HepG2 (cell line): ENCODE measurements at regions not wholly inside any gene's neighbourhood (a gene's known extent, or its start where the extent isn't known, plus 50 kb on each side); places are given as distances from the start of the nearest gene placed in this dataset.
A peak's percentile ranks its signal among the peaks of the same experiment; 100 is the strongest.

Experiments
- BCL6 ChIP-seq: IDR thresholded peaks from 2 replicates; pipeline ENCODE4 v1.6.1; 2016; ENCODE audit warnings: missing genetic modification reagents, missing compliant biosample characterization
- BRD4 ChIP-seq: sonication (generic); formaldehyde crosslinking; IDR thresholded peaks from 2 replicates; pipeline ENCODE4 v1.4.0; 2020; ENCODE audit warnings: missing genetic modification reagents
- FOXA3 ChIP-seq: IDR thresholded peaks from 2 replicates; pipeline ENCODE4 v1.6.1; 2016; ENCODE audit warnings: missing genetic modification reagents, missing compliant biosample characterization
- NR2C2 ChIP-seq: sonication (generic); formaldehyde crosslinking; IDR thresholded peaks from 2 replicates; pipeline ENCODE4 v1.4.0; 2020; ENCODE audit warnings: missing genetic modification reagents, mild to moderate bottlenecking, moderate library complexity, borderline replicate concordance
- NR2F1 ChIP-seq, 2 experiments: fragments of 450-650 bp in 1 of 2; formaldehyde crosslinking in 1 of 2; IDR thresholded peaks; 2 replicates each; pipeline versions ENCODE4 v1.5.0 to v1.6.1; 2016 to 2020; ENCODE audit warnings: mild to moderate bottlenecking in 1 of 2, missing compliant biosample characterization in 1 of 2, missing genetic modification reagents in 1 of 2, moderate library complexity in 1 of 2
- NR2F6 ChIP-seq, 2 experiments: IDR thresholded peaks; 2 replicates each; pipeline ENCODE4 v1.6.1; 2016; ENCODE audit warnings: antibody characterized with exemption in 1 of 2, mild to moderate bottlenecking in 1 of 2
- SMAD3 ChIP-seq: sonication (generic); formaldehyde crosslinking; IDR thresholded peaks from 2 replicates; pipeline ENCODE4 v1.4.0; 2020; ENCODE audit warnings: missing genetic modification reagents
- THAP11 ChIP-seq: IDR thresholded peaks from 2 replicates; pipeline ENCODE4 v1.6.1; 2016; ENCODE audit warnings: missing biosample characterization, missing genetic modification reagents
- ZFP82 ChIP-seq: sonication (generic); formaldehyde crosslinking; IDR thresholded peaks from 2 replicates; pipeline ENCODE4 v1.5.1; 2020; ENCODE audit warnings: mild to moderate bottlenecking, missing genetic modification reagents, borderline replicate concordance
- ZIK1 ChIP-seq: sonication (generic); formaldehyde crosslinking; IDR thresholded peaks from 2 replicates; pipeline ENCODE4 v1.5.0; 2020; ENCODE audit warnings: mild to moderate bottlenecking, low read depth, missing genetic modification reagents, borderline replicate concordance
- ZNF225 ChIP-seq: sonication (generic); formaldehyde crosslinking; IDR thresholded peaks from 2 replicates; pipeline ENCODE4 v1.4.0; 2020; ENCODE audit warnings: mild to moderate bottlenecking, missing genetic modification reagents
- ZNF264 ChIP-seq: sonication (generic); formaldehyde crosslinking; IDR thresholded peaks from 2 replicates; pipeline ENCODE4 v1.4.0; 2020; ENCODE audit warnings: missing genetic modification reagents
- ZNF292 ChIP-seq: sonication (generic); formaldehyde crosslinking; IDR thresholded peaks from 2 replicates; pipeline ENCODE4 v1.8.1; 2022; ENCODE audit warnings: mild to moderate bottlenecking, low read depth, missing genetic modification reagents, borderline replicate concordance
- ZNF33A ChIP-seq: sonication (generic); formaldehyde crosslinking; IDR thresholded peaks from 2 replicates; pipeline ENCODE4 v1.5.1; 2020; ENCODE audit warnings: missing genetic modification reagents, mild to moderate bottlenecking, moderate library complexity, borderline replicate concordance
- ZNF546 ChIP-seq: sonication (generic); formaldehyde crosslinking; conservative IDR thresholded peaks from 2 replicates; pipeline ENCODE4 v1.8.1; 2023; ENCODE audit warnings: mild to moderate bottlenecking, missing genetic modification reagents
- TF ChIP-seq, protein P1 (sequence below): sonication (generic); formaldehyde crosslinking; conservative IDR thresholded peaks from 2 replicates; pipeline ENCODE4 v1.4.0; 2020; ENCODE audit warnings: mild to moderate bottlenecking, missing genetic modification reagents, moderate library complexity

DNA sequence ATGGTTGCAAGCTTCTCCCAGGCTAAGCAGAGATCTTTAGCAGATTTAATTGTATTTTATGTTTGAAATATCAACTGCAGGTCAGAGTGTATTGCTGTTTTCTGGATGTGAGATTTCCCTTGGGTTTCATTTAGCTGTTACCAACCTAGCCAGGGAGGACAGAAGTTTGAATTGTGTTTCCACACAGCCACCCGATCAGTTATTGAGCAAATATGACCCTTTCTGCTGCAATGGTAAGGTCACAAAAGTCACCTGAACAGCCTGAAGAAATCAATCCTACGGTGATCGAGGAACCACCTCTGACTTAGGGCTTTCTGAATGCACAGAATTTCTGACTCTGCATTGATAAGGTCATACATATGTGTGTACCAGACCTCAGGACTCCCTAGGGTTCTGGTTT is 419.9 kb downstream of the MAN2A1 start (continued):
- TF ChIP-seq, protein P1, sequence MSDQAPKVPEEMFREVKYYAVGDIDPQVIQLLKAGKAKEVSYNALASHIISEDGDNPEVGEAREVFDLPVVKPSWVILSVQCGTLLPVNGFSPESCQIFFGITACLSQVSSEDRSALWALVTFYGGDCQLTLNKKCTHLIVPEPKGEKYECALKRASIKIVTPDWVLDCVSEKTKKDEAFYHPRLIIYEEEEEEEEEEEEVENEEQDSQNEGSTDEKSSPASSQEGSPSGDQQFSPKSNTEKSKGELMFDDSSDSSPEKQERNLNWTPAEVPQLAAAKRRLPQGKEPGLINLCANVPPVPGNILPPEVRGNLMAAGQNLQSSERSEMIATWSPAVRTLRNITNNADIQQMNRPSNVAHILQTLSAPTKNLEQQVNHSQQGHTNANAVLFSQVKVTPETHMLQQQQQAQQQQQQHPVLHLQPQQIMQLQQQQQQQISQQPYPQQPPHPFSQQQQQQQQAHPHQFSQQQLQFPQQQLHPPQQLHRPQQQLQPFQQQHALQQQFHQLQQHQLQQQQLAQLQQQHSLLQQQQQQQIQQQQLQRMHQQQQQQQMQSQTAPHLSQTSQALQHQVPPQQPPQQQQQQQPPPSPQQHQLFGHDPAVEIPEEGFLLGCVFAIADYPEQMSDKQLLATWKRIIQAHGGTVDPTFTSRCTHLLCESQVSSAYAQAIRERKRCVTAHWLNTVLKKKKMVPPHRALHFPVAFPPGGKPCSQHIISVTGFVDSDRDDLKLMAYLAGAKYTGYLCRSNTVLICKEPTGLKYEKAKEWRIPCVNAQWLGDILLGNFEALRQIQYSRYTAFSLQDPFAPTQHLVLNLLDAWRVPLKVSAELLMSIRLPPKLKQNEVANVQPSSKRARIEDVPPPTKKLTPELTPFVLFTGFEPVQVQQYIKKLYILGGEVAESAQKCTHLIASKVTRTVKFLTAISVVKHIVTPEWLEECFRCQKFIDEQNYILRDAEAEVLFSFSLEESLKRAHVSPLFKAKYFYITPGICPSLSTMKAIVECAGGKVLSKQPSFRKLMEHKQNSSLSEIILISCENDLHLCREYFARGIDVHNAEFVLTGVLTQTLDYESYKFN (CRISPR knock-in tag), result peak; percentile 43
- no peak for TF ChIP-seq ZNF225
- TF ChIP-seq NR2F1 (CRISPR knock-in tag; IDR thresholded peaks at IDR 0.05), result peak; percentile 59 to 89
- TF ChIP-seq BCL6, result peak; percentile 97
- TF ChIP-seq NR2C2, result peak; percentile 64
- TF ChIP-seq ZNF264, result no peak
- no peak for TF ChIP-seq THAP11 (CRISPR knock-in tag)
- peak; percentile 86 for TF ChIP-seq NR2F6 (IDR thresholded peaks at IDR 0.05)
- TF ChIP-seq NR2F6 (CRISPR knock-in tag; IDR thresholded peaks at IDR 0.05), result peak; percentile 77
- peak; percentile 53; the same call in 1 of the 2 replicates for TF ChIP-seq FOXA3 (CRISPR knock-in tag)
- TF ChIP-seq ZNF33A (CRISPR knock-in tag), result no peak
- TF ChIP-seq ZNF546, result no peak
- TF ChIP-seq ZNF292 (CRISPR knock-in tag), result peak; percentile 52; the same call in 1 of the 2 replicates
- no peak for TF ChIP-seq ZFP82
- no peak for TF ChIP-seq ZIK1 (CRISPR knock-in tag)
- TF ChIP-seq BRD4, result no peak
- TF ChIP-seq SMAD3 (CRISPR knock-in tag), result no peak
